HCT116 (cell line): ENCODE measurements at regions not wholly inside any gene's neighbourhood (a gene's known extent, or its start where the extent isn't known, plus 50 kb on each side); places are given as distances from the start of the nearest gene placed in this dataset.

Source experiments
- ATAC-seq: fragments of 200-7000 bp; cut with Tn5 transposase; 2 replicates; pipeline ENCODE4 v1.9.1; 2020; ENCODE audit warnings: mild to moderate bottlenecking, moderate library complexity
- BruUV-seq: library from RNA; stranded (reverse); fragments of 400-500 nt; replicated peaks from 2 replicates; lab custom pipeline; 2021; lab: Mats Ljungman, UMichigan
- CTCF ChIA-PET: fragments of 300-600 bp; sonication (Branson Sonifier 250); formaldehyde crosslinking; loops from one replicate; lab custom pipeline; 2021; ENCODE audit warnings: antibody characterized with exemption; lab: Charles Lee
- POLR2A ChIA-PET: fragments of 300-600, 350-600 bp; sonication (Branson Sonifier 250); formaldehyde crosslinking; loops from one replicate; lab custom pipeline; 2021; ENCODE audit warnings: antibody characterized with exemption; lab: Charles Lee
- RAD21 ChIA-PET, 2 experiments: fragments of 300-600 bp; sonication (Branson Sonifier 250); formaldehyde crosslinking; loops; one replicate each; lab custom pipeline; 2023; ENCODE audit warnings: low total read pairs in 2 of 2; ENCODE audit not compliant: uncharacterized antibody in 2 of 2, unreplicated experiment in 2 of 2, low non-redundant PET in 1 of 2; lab: Charles Lee
- DNase-seq: peaks from one replicate; pipeline ENCODE4 v3.0.0-alpha.2; 2010; ENCODE audit warnings: low read depth, low spot score
- H2AFZ ChIP-seq: fragments of 200-600 bp; shearing (Covaris generic), sonication (generic); 2 replicates; pipeline ENCODE4 v1.6.1; 2017; ENCODE audit warnings: low read depth, mixed run types, mixed read lengths, antibody characterized with exemption, low read length; ENCODE audit not compliant: poor library complexity, severe bottlenecking
- H3K27ac ChIP-seq: 2 replicates; pipeline ENCODE4 v1.5.1; 2012; ENCODE audit warnings: low read depth, low read length
- H3K27me3 ChIP-seq: fragments of 200-600 bp; sonication (generic); 2 replicates; pipeline ENCODE4 v1.6.1; 2016; ENCODE audit warnings: mixed run types, low read length, mixed read lengths; ENCODE audit not compliant: insufficient read depth
- H3K36me3 ChIP-seq, 2 experiments: fragments of 200-500 bp in 1 of 2; fragments of 200-600 bp in 1 of 2; sonication (Bioruptor generic) in 1 of 2; sonication (generic) in 1 of 2; 2 replicates each; pipeline versions ENCODE4 v1.5.1 to v1.6.1; 2014 to 2016; ENCODE audit warnings: low read length in 2 of 2, inconsistent platforms in 1 of 2, mixed read lengths in 1 of 2, mixed run types in 1 of 2; ENCODE audit not compliant: insufficient read depth in 2 of 2, control insufficient read depth in 1 of 2
- H3K4me1 ChIP-seq, 2 experiments: fragments of 200-600 bp in 1 of 2; sonication (generic) in 1 of 2; 2 replicates each; pipeline versions ENCODE4 v1.5.1 to v1.6.1; 2012 to 2017; ENCODE audit warnings: low read length in 2 of 2, inconsistent platforms in 1 of 2, mild to moderate bottlenecking in 1 of 2, mixed read lengths in 1 of 2, mixed run types in 1 of 2, moderate library complexity in 1 of 2; ENCODE audit not compliant: insufficient read depth in 2 of 2, control insufficient read depth in 1 of 2
- H3K4me2 ChIP-seq: fragments of 200-600 bp; sonication (generic); 2 replicates; pipeline ENCODE4 v1.6.1; 2017; ENCODE audit warnings: mixed run types, low read length, mixed read lengths
- H3K4me3 ChIP-seq, 2 experiments: fragments of 200-600 bp in 1 of 2; sonication (generic) in 1 of 2; replicated peaks in 1 of 2; 2 replicates each; pipeline ENCODE4 v1.5.1; 2011 to 2016; ENCODE audit warnings: low read length in 2 of 2, control low read depth in 1 of 2, low read depth in 1 of 2, mild to moderate bottlenecking in 1 of 2, mixed read lengths in 1 of 2, mixed run types in 1 of 2
- H3K79me2 ChIP-seq: fragments of 200-600 bp; sonication (generic); 2 replicates; pipeline ENCODE4 v1.6.1; 2017; ENCODE audit warnings: mild to moderate bottlenecking, mixed run types, low read length, moderate library complexity, mixed read lengths; ENCODE audit not compliant: insufficient read depth
- H3K9ac ChIP-seq: fragments of 200-600 bp; sonication (generic); 2 replicates; pipeline ENCODE4 v1.6.1; 2016; ENCODE audit warnings: low read length, mixed read lengths
- H3K9me2 ChIP-seq: fragments of 200-600 bp; sonication (generic), shearing (Covaris generic); 2 replicates; pipeline ENCODE4 v1.6.1; 2017; ENCODE audit warnings: mixed run types, mild to moderate bottlenecking, moderate library complexity; ENCODE audit not compliant: insufficient read depth
- H3K9me3 ChIP-seq, 2 experiments: fragments of 200-500 bp in 1 of 2; fragments of 200-600 bp in 1 of 2; sonication (Bioruptor generic) in 1 of 2; sonication (generic) in 1 of 2; 2 replicates each; pipeline ENCODE4 v1.6.1; 2014 to 2017; ENCODE audit warnings: low read length in 2 of 2, mixed read lengths in 2 of 2, inconsistent platforms in 1 of 2, low read depth in 1 of 2, mild to moderate bottlenecking in 1 of 2, mixed run types in 1 of 2, moderate library complexity in 1 of 2; ENCODE audit not compliant: control insufficient read depth in 1 of 2, insufficient read depth in 1 of 2
- H4K20me1 ChIP-seq: fragments of 200-600 bp; sonication (generic), shearing (Covaris generic); 2 replicates; pipeline ENCODE4 v1.6.1; 2017; ENCODE audit warnings: mixed run types, mild to moderate bottlenecking, moderate library complexity; ENCODE audit not compliant: insufficient read depth
- CBX3 ChIP-seq: IDR thresholded peaks from 2 replicates; pipeline ENCODE4 v1.6.1; 2012; ENCODE audit warnings: low read depth
- EZH2 ChIP-seq: fragments of 200-600 bp; sonication (generic); IDR thresholded peaks from 2 replicates; pipeline ENCODE4 v1.6.1; 2017; ENCODE audit warnings: antibody characterized with exemption, mixed run types
- POLR2A ChIP-seq: IDR thresholded peaks from 2 replicates; pipeline ENCODE4 v1.7.0; 2011; ENCODE audit warnings: borderline replicate concordance; ENCODE audit not compliant: insufficient read depth, insufficient read length; ENCODE audit errors: extremely low read depth
- POLR2AphosphoS5 ChIP-seq: IDR thresholded peaks from 2 replicates; pipeline ENCODE4 v1.6.1; 2011; ENCODE audit warnings: mild to moderate bottlenecking, low read depth, low read length, moderate library complexity
- ZNF274 ChIP-seq: fragments of 200-500 bp; sonication (Bioruptor generic); IDR thresholded peaks from 2 replicates; pipeline ENCODE4 v1.6.1; 2014; ENCODE audit warnings: mild to moderate bottlenecking, low read depth, low read length, inconsistent platforms
- intact Hi-C: fragments of 100-400 bp; cut with micrococcal nuclease; formaldehyde crosslinking; loops from 2 replicates; pipeline ENCODE4 v1.10.0; 2022
- TF ChIP-seq, protein P1 (sequence below): IDR thresholded peaks from 2 replicates; pipeline ENCODE4 v1.6.1; 2012; ENCODE audit warnings: low read depth
- TF ChIP-seq, protein P2 (sequence below): IDR thresholded peaks from 2 replicates; pipeline ENCODE4 v1.6.1; 2011; ENCODE audit warnings: mild to moderate bottlenecking, low read length, moderate library complexity; ENCODE audit not compliant: insufficient replicate concordance; ENCODE audit errors: extremely low read depth
- TF ChIP-seq, protein P3 (sequence below): IDR thresholded peaks from 2 replicates; pipeline ENCODE4 v1.6.1; 2012

DNA sequence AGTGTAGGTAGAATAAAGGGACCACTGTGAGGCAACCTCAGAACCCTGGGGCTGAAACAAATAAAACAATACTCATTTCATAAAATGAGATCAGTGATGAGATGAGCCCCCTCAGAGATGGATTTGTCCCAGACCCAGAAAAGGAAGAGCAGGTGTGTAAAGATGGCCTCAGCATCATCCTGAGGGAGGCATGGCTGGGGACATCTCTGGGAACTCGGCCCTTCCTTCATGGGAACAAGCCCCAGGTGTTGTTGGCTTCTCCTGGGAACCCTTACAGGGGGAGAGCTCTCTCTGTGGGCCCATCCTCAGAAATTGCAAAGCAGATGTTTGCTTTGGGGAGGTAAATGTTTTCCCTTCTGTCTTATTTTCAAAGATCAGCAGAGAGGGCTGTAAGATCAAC, 133.2 kb upstream of the USP24 start:
- H3K4me1 ChIP-seq: no peaks in the 10 kb centered on the region
- no peaks in the 10 kb centered on the region for H3K36me3 ChIP-seq
- H3K4me3 ChIP-seq: no peak overlapping the region
- no peaks in the 10 kb centered on the region for H3K27me3 ChIP-seq
- no peak overlapping the region for H3K9ac ChIP-seq
- BruUV-seq: no TSS peak
- H3K27ac ChIP-seq: no peak overlapping the region
- H3K79me2 ChIP-seq: no peaks in the 10 kb centered on the region
- no peaks in the 10 kb centered on the region for H3K9me2 ChIP-seq
- no peak for ATAC-seq
- RAD21 ChIA-PET: no interaction called here
- CTCF ChIA-PET: no interaction called here
- H3K4me2 ChIP-seq: no peak overlapping the region
- no peak overlapping the region for H2AFZ ChIP-seq
- no peak for TF ChIP-seq EZH2
- TF ChIP-seq CBX3: no peak
- TF ChIP-seq, protein P1, sequence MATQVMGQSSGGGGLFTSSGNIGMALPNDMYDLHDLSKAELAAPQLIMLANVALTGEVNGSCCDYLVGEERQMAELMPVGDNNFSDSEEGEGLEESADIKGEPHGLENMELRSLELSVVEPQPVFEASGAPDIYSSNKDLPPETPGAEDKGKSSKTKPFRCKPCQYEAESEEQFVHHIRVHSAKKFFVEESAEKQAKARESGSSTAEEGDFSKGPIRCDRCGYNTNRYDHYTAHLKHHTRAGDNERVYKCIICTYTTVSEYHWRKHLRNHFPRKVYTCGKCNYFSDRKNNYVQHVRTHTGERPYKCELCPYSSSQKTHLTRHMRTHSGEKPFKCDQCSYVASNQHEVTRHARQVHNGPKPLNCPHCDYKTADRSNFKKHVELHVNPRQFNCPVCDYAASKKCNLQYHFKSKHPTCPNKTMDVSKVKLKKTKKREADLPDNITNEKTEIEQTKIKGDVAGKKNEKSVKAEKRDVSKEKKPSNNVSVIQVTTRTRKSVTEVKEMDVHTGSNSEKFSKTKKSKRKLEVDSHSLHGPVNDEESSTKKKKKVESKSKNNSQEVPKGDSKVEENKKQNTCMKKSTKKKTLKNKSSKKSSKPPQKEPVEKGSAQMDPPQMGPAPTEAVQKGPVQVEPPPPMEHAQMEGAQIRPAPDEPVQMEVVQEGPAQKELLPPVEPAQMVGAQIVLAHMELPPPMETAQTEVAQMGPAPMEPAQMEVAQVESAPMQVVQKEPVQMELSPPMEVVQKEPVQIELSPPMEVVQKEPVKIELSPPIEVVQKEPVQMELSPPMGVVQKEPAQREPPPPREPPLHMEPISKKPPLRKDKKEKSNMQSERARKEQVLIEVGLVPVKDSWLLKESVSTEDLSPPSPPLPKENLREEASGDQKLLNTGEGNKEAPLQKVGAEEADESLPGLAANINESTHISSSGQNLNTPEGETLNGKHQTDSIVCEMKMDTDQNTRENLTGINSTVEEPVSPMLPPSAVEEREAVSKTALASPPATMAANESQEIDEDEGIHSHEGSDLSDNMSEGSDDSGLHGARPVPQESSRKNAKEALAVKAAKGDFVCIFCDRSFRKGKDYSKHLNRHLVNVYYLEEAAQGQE: no peak
- no peak for TF ChIP-seq POLR2A
- no peak for TF ChIP-seq POLR2AphosphoS5
- TF ChIP-seq ZNF274: no peak
- TF ChIP-seq, protein P2, sequence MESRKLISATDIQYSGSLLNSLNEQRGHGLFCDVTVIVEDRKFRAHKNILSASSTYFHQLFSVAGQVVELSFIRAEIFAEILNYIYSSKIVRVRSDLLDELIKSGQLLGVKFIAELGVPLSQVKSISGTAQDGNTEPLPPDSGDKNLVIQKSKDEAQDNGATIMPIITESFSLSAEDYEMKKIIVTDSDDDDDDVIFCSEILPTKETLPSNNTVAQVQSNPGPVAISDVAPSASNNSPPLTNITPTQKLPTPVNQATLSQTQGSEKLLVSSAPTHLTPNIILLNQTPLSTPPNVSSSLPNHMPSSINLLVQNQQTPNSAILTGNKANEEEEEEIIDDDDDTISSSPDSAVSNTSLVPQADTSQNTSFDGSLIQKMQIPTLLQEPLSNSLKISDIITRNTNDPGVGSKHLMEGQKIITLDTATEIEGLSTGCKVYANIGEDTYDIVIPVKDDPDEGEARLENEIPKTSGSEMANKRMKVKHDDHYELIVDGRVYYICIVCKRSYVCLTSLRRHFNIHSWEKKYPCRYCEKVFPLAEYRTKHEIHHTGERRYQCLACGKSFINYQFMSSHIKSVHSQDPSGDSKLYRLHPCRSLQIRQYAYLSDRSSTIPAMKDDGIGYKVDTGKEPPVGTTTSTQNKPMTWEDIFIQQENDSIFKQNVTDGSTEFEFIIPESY: no peak
- TF ChIP-seq, protein P3, sequence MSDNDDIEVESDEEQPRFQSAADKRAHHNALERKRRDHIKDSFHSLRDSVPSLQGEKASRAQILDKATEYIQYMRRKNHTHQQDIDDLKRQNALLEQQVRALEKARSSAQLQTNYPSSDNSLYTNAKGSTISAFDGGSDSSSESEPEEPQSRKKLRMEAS: no peak
- H4K20me1 ChIP-seq: no peaks in the 10 kb centered on the region
- DNase-seq: no peak
- intact Hi-C loops: no loop called here
- H3K9me3 ChIP-seq: no peaks in the 10 kb centered on the region
- POLR2A ChIA-PET: no interaction called here
